Left hindlimb (tissue), 1 donor: ENCODE measurements at regions not wholly inside any gene's neighbourhood (a gene's known extent, or its start where the extent isn't known, plus 50 kb on each side); places are given as distances from the start of the nearest gene placed in this dataset.

Experiments
- DNase-seq: peaks from one replicate; pipeline ENCODE4 v3.0.0-alpha.2; 2018

- no peak for DNase-seq
Measured at GRCh38 chr3:84885199-84885882, 73.4 kb upstream of the CADM2 start.

- DNase-seq = no peak
Measured at GRCh38 chr3:84891851-84892250, 66.9 kb upstream of the CADM2 start.

- DNase-seq = no peak
Measured at GRCh38 chr3:84893211-84893610, 65.6 kb upstream of the CADM2 start.

- DNase-seq = no peak
Measured at GRCh38 chr3:84904212-84904611, 54.6 kb upstream of the CADM2 start.

DNA sequence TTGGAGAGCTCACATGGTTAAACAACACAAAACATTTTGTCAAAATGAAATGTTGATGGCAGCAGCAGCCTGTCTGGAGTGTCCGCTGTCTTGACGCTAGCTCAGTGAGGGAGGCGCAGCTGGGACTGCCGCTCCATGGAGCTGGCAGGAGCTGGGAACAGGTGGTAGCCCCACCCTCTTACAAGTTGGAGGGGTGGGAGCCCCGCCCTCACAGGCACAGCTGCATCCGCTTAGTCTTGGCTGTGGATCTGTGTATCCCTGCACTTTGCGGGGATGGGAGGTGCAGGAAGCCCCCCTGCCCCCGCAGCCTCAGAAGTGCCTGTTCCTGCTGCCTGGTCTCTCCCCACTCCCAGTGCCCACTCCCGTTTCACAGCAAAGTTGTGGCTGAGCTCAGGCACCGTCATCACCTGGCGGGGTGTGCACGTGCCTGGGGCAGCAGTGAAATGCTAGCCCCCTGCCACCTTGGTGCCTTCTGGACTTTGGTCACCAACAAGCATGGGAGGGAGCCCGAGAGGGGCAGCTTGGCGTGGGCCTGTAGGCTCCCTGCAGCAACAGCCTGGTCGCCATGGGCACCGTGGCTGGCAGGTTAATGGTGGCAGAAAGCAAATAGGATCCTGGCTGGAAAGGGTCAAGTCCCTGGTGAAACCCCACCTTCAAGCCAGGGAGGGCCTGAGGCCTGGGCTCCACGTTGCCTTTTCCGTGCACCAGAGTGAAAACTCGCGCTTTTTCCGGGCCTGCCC is 53.8 kb upstream of the CADM2 start:
- DNase-seq = peak; percentile 65

DNA sequence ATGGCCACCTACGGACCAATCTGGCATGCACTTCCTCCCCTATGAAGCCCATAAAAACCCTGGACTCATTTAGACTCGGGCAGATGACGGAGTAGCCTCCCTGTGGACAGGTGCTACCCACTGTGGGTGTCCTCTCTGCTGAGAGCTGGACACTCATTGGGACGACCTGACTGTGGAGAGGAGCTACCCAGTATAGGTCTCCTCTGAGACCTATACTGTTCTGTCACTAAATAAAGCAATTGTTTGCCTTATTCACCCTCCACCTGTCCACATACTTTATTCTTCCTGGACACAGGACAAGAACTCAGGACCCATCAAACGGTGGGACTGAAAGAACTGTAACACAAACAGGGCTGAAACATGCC is 53.3 kb upstream of the CADM2 start:
- DNase-seq = no peak

DNA sequence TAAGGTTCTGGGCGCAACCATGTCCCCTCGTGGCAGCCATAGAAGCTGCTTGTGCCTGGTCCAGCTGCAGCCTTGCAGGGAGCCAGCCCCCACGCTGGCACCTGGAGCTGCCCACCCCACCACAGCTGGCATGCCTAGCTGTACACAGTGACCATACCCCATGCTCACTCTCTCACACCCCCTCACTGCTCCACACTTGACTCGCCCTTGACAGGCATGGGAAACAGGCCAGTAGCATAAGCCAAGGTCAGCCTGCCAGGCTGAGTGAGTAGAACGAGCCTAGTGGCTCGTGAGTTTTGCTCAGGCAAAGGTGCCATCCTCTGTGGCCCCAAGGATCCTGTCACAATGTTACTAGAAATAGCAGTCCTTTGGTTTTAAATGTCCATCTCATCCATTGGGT is 52.7 kb upstream of the CADM2 start:
- DNase-seq = no peak
